ENCODE measurements at regions not wholly inside any gene's neighbourhood (a gene's known extent, or its start where the extent isn't known, plus 50 kb on each side); places are given as distances from the start of the nearest gene placed in this dataset.

GRCh38 chr2:181394741-181395437 is 62.3 kb upstream of the ITGA4 start:
- Histone ChIP-seq H3K79me2 (ENCODE audit: low read depth) (no peaks in the 10 kb centered on the region), H3K36me3 (ENCODE audit: low read depth) (no peaks in the 10 kb centered on the region), H3F3A (ENCODE audit: insufficient read depth, low read depth) (no peaks in the 10 kb centered on the region), H3K4me1 (replicated peaks; ENCODE audit: insufficient read depth) (peaks cover 9% of the 10 kb centered on the region; the same call in 1 of the 2 replicates), H3K9me3 (ENCODE audit: insufficient read depth, low read depth) (no peaks in the 10 kb centered on the region; the same call in 1 of the 2 replicates), H3K4me3 (no peak overlapping the region), H4K20me1 (ENCODE audit: insufficient read depth) (no peaks in the 10 kb centered on the region), H3K27me3 (ENCODE audit: insufficient read depth, low read depth) (no peaks in the 10 kb centered on the region), H2AFZ (peak overlapping the region; percentile 6; the same call in 1 of the 2 replicates), H3K27ac (no peak overlapping the region), H3K4me2 (no peak overlapping the region), H3K9me2 (ENCODE audit: insufficient read depth) (peaks cover under 1% of the 10 kb centered on the region; the same call in 1 of the 2 replicates)
- DNase-seq, result no peak
- intact Hi-C loops (cut with micrococcal nuclease; ENCODE audit: unreplicated experiment), result no loop called here
- ChIA-PET CTCF (interaction anchor here (0.6 kb wide), 1 partner anchor 1213 kb away, joined by 3 read pairs; no protein-coding TSS in a partner anchor), POLR2A (ENCODE audit: unreplicated experiment) (no interaction called here)
- no TSS peak for BruUV-seq (replicated peaks)
- no peak for TF ChIP-seq EZH2 (IDR thresholded peaks at IDR 0.05; ENCODE audit: low read depth)
- TF ChIP-seq, protein P1, sequence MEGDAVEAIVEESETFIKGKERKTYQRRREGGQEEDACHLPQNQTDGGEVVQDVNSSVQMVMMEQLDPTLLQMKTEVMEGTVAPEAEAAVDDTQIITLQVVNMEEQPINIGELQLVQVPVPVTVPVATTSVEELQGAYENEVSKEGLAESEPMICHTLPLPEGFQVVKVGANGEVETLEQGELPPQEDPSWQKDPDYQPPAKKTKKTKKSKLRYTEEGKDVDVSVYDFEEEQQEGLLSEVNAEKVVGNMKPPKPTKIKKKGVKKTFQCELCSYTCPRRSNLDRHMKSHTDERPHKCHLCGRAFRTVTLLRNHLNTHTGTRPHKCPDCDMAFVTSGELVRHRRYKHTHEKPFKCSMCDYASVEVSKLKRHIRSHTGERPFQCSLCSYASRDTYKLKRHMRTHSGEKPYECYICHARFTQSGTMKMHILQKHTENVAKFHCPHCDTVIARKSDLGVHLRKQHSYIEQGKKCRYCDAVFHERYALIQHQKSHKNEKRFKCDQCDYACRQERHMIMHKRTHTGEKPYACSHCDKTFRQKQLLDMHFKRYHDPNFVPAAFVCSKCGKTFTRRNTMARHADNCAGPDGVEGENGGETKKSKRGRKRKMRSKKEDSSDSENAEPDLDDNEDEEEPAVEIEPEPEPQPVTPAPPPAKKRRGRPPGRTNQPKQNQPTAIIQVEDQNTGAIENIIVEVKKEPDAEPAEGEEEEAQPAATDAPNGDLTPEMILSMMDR (conservative IDR thresholded peaks at IDR 0.05), result no peak

DNA sequence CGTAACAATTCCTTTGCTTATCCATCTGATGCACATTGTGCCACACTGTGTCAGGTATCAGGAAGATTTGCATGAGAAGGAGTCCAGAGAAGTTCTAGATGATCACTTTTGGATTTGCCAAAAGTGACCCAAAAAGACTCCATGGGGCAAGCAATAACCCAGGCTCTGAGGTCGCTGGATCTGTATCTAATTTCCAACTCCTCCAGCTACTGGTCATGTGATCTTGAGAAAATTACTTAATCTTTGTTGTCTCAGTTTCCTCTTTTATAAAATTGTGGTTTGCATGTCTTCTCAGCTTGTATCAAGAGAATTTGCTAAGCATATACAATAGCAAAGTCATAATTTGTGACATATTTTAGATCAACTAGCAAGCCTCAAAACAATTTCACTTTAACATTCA is 61.3 kb upstream of the ITGA4 start:
- H3K27ac ChIP-seq, result no peak overlapping the region

DNA sequence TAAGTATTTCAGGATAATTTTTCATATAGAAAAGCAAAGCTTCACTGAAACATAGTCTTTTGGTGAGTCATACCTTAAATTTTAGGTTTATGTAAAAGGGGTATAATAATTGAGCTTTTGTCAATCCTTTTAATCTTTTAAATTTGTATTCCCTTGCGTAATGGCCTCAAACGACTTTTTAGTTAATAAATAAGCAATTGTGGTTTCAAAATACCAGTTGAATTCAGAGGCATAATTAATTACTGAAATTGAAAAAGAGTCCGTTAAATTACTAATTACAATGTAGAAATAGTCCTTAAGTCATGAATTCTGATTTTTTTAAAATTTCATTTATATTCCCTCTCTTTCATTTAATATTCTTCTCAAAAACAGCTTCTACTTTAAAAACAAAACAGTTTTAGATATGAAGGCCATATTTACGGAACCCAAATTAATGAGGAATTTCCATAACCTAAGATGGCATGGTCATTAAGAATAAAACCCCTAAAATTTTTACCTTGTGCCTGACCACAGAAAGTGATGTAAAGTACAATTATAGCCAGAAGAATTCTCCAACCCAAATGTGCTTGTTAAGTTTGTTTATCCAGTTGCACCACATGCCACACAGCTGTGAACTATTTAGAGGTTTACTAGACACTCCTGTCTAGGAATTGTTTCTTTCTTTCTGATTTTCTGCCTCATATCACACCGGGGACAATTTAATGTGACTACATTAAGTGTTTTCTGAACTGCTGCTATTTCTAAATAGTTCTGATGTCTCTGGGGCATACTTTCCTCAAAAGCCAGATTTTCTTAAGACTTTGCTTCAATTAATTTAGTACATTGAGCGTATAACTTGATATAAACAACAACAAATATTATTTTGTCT is 60.7 kb upstream of the ITGA4 start:
- intact Hi-C loops (cut with micrococcal nuclease; ENCODE audit: unreplicated experiment), result no loop called here
- H3K9me2 ChIP-seq (ENCODE audit: insufficient read depth), result no peaks in the 10 kb centered on the region
- H4K20me1 ChIP-seq (ENCODE audit: insufficient read depth), result no peaks in the 10 kb centered on the region
- no peaks in the 10 kb centered on the region for H3K79me2 ChIP-seq (ENCODE audit: low read depth)
- TF ChIP-seq, protein P1 (conservative IDR thresholded peaks at IDR 0.05), result no peak
- no peak for TF ChIP-seq EZH2 (IDR thresholded peaks at IDR 0.05; ENCODE audit: low read depth)
- H3K27me3 ChIP-seq (ENCODE audit: insufficient read depth, low read depth), result no peaks in the 10 kb centered on the region
- H3K4me1 ChIP-seq (replicated peaks; ENCODE audit: insufficient read depth), result peaks cover 9% of the 10 kb centered on the region; the same call in 1 of the 2 replicates
- no peak overlapping the region for H3K4me3 ChIP-seq
- no peaks in the 10 kb centered on the region for H3K36me3 ChIP-seq (ENCODE audit: low read depth)
- no peak for DNase-seq
- POLR2A ChIA-PET (ENCODE audit: unreplicated experiment), result no interaction called here
- CTCF ChIA-PET, result no interaction called here
- H3K4me2 ChIP-seq, result no peak overlapping the region
- no TSS peak for BruUV-seq (replicated peaks)
- no peak overlapping the region for H3K27ac ChIP-seq
- H3K9me3 ChIP-seq (ENCODE audit: insufficient read depth, low read depth), result no peaks in the 10 kb centered on the region; the same call in 1 of the 2 replicates
- H2AFZ ChIP-seq, result no peak overlapping the region
- no peaks in the 10 kb centered on the region for H3F3A ChIP-seq (ENCODE audit: insufficient read depth, low read depth)

More for the DNA sequence above, 61.3 kb upstream of the ITGA4 start:
- no peaks in the 10 kb centered on the region for H3K79me2 ChIP-seq (ENCODE audit: low read depth)
- no peaks in the 10 kb centered on the region for H4K20me1 ChIP-seq (ENCODE audit: insufficient read depth)
- 0 out of 2 replicates have a peak overlapping the region, but pooled peaks have one; percentile 6 for H2AFZ ChIP-seq
- CTCF ChIA-PET, result no interaction called here
- no peaks in the 10 kb centered on the region for H3K27me3 ChIP-seq (ENCODE audit: insufficient read depth, low read depth)
- no peak overlapping the region for H3K4me3 ChIP-seq
- H3K36me3 ChIP-seq (ENCODE audit: low read depth), result no peaks in the 10 kb centered on the region
- DNase-seq, result no peak
- intact Hi-C loops (cut with micrococcal nuclease; ENCODE audit: unreplicated experiment), result no loop called here
- no peaks in the 10 kb centered on the region for H3F3A ChIP-seq (ENCODE audit: insufficient read depth, low read depth)
- H3K9me2 ChIP-seq (ENCODE audit: insufficient read depth), result no peaks in the 10 kb centered on the region
- no peak overlapping the region for H3K4me2 ChIP-seq
- no peaks in the 10 kb centered on the region; the same call in 1 of the 2 replicates for H3K9me3 ChIP-seq (ENCODE audit: insufficient read depth, low read depth)
- no TSS peak for BruUV-seq (replicated peaks)
- POLR2A ChIA-PET (ENCODE audit: unreplicated experiment), result no interaction called here
- TF ChIP-seq, protein P1 (conservative IDR thresholded peaks at IDR 0.05), result no peak
- TF ChIP-seq EZH2 (IDR thresholded peaks at IDR 0.05; ENCODE audit: low read depth), result no peak
- peaks cover 9% of the 10 kb centered on the region; the same call in 1 of the 2 replicates for H3K4me1 ChIP-seq (replicated peaks; ENCODE audit: insufficient read depth)
